ENCODE measurements at regions not wholly inside any gene's neighbourhood (a gene's known extent, or its start where the extent isn't known, plus 50 kb on each side); places are given as distances from the start of the nearest gene placed in this dataset.

DNA sequence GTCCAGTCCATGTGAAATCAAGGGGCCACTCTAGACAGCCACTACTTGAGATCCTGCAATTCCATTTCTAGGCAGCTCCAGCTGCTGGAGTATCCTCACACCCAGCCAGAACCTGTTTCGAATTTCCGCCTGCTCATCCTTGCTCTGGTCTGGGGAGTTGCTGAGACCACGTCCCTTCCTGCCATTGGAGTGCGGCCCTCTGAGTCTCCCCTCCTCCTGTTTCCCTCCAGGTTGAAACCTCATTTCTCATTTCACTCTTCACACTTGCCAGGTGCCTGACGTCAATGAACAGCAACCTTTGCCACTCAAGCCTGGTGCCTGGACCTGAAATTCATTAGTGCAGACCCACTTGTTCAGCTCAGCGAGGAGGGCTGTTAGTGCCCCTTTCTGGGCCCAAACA, 307.5 kb upstream of the SHH start:
- no peak for FAIRE-seq

GRCh38 chr7:156118248-156118645, 306.0 kb upstream of the SHH start:
- no peak for FAIRE-seq

DNA sequence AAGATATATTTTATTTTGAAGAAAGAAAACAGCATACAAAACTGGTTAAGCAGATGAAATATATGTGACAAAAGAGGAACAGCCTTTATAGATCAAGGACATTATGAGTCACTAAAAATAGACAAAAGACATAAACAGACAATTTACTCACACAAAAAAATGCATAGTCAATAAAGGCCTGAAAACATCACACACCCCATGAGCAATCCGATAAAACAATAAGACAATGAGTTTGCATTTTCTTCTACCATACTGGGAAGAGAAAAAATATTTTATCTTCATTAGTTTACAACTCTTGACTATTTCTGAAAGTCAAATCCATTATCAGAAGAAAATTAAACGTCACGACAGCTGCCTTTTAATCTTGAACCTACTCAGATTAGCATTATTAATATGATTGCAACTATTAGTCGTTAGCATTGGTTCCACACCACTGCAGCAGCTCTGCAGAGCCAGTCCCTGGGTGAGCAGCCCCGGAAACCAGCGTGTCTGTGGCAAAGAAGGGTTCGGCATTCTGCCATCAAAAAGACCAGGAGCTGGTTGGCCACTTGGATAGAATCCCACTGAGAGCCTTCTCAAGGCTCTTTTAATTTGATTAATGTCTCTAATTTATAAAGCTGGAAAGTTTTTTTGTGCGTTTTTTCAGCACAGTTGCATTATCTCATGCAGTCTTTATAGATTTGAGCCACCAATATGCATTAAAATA, 305.4 kb upstream of the SHH start:
- no peak for FAIRE-seq

DNA sequence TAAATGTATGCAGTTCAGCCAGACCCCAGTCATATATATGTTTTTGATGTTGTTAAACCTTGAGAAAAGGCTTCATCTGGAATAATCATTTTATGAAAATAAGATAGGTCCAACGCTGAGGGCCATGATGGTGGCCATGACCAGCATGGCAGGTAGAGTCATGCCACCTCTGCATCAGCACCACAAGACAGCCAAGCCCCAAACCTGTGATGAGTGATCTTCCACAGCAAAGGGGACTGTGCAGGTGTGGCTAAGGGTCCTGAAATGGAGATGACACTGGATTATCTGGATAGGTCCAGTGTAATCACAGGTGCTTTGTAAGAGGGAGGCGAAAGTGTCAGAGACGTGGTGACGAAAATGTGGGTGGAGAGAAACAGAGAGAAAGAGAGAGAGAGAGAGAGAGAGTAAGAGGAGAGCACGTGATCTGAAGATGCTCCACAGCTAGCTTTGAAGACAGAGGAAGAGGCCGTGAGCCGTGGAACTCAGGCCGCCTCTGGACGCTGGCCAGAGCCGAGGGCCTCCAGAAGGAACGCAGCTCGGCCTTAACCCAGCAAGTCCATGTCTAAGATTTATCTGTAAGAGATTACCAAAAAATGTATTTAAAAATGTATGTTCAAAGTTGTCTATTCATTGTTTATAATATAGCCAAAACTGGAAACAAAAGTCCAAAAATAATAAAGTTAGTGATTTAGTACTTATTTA, 304.4 kb upstream of the SHH start:
- no peak for FAIRE-seq

GRCh38 chr7:156115582-156115981, 303.3 kb upstream of the SHH start:
- FAIRE-seq, result no peak

DNA sequence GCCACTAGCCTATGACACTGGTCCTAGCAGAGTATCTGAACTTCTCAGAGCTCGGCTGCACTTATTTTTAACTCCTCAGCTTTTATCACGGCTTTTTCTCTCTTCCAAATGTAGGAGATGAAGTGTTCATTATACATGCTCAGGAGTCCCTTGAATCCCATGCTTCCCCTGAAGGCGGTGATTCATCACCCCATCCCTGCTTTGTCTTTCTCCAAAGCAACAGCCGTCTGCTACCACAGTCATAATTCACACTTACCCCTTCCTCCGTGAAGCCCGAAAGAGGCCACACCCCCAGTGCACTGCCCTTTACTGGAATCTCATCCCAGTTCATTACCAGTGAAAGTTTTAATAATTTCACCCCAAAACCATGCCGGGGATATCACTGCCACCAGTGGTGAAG, 301.5 kb upstream of the SHH start:
- FAIRE-seq, result no peak

DNA sequence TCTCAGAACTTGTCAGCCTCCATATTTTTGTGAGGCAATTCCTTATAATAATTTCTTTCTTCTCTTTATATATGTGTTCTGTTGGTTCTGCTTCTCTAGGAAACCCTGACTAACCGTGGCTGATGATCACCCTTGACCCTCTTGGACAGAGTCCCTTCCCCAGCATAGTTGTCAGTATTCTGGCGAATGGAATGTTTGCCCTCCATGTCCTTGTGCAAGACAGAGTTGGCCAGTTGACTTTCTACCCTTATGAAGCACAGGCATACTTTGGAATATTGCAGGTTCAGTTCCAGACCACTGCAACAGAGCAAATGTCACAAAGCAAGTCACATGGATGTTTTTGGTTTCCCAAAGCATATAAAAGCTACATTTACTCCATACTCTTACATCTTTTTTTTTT, 297.7 kb upstream of the SHH start:
- FAIRE-seq, result no peak

DNA sequence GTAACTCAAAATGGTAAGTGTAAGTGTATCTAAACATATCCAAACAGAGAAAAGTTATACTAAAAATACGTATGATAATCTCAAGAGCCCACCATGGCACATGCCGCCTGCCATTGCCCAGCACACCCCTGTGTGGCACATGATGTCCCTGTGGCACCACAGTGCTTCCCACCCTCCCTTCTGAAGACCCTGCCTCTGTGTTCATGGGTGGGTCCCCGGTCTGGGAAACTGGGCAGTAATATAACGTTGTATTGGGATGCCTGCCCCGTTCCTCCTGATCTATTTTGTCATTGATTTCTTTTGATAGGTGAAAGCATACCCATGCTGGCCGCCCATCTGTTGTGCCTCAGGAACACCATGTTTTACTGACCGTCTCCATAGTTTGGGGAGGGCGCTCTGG, 296.8 kb upstream of the SHH start:
- FAIRE-seq, result no peak

- FAIRE-seq, result no peak
These were observed 295.7 kb upstream of the SHH start for GRCh38 chr7:156107957-156108356.

DNA sequence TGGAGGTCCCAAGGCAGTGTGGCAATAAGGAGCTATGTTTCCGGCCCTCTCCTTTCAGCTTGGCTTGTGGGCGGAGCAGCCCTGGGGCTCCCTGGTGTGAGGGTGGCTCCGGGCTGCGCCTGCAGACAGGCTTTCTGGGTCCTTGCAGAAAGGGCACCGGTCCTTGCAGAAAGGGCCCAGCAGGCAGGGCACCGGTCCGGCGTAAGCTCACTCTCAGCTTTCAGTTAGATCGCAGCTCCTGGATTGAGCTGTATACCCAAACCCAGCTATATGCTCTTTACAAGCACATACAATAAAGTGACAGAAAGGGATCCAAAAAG, 293.8 kb upstream of the SHH start:
- FAIRE-seq, result no peak

DNA sequence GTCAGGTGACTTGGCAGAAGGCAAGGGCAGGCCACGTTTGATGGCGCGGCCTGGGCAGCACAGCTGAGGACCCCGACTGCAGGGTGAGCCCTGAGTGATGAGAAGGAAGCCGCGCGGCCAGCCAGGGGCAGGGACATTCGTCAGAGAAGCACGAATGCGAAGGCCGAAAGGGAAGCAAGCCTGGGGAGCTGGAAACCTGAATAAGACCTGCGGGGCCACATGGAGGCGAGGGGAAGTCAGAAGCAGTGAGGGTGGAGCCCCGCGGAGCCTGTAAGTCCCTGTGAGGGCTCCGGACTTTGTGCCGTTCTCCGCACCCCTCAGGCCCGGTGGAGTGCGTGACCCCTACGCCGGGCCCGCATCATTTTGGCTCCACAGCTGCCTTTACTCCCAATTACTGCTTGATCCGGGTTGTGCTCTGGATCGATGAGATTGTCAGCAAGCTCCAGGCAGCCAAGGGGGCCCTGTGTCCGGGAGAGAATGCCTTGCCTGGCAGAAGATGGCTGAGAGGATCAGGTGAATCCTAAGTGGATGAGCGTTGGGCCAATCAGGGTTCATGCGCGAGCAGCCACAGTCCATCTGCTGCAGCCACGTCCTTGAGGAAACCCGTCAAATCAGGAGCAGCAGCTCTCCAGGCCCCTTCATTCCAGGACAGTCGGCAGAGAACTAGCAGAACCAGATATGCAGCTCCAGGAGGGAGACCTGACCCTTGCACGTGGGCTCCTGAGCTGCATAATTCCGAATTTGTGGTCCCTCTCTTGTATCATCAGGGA, 293.3 kb upstream of the SHH start:
- FAIRE-seq, result no peak

- no peak for FAIRE-seq
These were observed 292.5 kb upstream of the SHH start for GRCh38 chr7:156104501-156105336.

DNA sequence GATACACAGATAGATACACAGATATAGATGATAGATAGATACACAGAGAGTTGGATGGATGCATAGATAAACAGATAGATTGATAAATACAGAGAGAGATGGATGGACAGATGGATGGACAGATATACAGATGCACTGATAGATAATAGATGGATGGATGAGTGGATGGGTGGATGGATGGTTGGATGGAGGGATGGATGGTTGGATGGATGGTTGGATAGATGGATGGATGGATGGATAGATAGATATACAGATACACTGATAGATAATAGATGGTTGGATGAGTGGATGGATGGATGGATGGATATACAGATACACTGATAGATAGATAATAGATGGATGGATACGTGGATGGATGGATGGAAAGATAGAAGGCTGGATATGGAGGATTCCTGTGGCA, 290.0 kb upstream of the SHH start:
- no peak for FAIRE-seq

- no peak for FAIRE-seq
These were observed 289.1 kb upstream of the SHH start for GRCh38 chr7:156101355-156101754.

- FAIRE-seq, result no peak
These were observed 287.8 kb upstream of the SHH start for GRCh38 chr7:156100086-156100485.

DNA sequence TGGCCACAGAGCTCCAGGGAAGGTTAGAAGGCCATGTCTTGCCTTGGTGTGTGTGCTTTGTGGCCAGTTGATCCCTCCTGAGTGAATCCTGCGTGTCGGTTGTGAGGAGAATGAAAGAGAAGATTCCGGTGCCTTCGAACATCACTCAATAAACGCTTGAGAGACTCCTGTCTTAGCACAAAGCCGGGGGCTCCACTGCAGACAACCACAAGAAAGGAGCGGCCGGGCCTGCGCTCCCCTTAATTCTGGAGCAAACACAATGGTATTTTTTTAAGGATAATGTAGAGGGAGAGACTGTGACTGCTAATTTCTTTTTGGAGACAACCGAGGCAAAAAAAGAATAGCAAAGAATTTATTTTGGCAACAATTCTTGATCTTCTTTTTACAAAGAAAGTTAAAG, 286.8 kb upstream of the SHH start:
- FAIRE-seq, result no peak

- no peak for FAIRE-seq
These were observed 284.7 kb upstream of the SHH start for GRCh38 chr7:156096771-156097538.

GRCh38 chr7:156095908-156096539, 283.8 kb upstream of the SHH start:
- no peak for FAIRE-seq

DNA sequence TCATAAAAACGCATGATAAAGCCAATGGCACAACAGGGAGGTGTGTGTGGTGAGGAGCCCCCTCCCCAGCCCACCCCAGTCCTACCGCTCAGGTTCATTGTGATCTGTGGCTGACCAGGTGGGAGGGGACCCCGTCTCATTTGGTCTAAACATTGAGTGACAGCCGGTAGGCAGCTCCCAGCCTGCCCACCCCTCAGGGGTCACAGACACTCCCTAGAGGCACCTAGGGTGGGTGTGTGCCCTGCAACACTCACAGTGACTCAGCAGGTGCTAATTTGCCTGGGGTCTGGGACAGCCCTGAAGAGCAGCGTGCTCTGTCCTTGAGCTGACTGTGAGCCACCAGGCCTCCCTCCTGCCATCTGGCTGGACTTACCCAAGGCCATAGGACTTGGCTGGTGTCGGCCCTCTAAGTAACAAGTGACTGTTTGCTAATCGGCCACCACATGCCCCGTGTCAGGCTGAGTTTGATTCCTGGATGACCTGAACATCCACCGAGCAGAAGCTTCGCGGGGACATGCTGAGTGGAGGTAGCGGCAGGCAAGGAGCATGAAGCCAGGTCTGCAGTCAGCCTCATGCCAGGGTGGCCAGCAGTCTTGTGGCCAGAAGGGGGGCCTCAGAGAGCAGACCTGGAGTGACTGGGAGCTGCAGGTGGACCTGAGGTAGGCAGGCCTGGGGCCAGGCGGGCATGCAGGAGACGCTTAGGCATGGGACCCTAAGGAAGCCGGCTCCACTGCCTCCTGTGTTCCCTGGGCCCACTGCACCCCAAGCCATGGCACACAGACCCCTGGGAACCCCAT, 282.3 kb upstream of the SHH start:
- no peak for FAIRE-seq

- no peak for FAIRE-seq
These were observed 280.0 kb upstream of the SHH start for GRCh38 chr7:156092307-156092706.

GRCh38 chr7:156091519-156092080, 279.3 kb upstream of the SHH start:
- FAIRE-seq, result no peak
